ENCODE measurements at regions not wholly inside any gene's neighbourhood (a gene's known extent, or its start where the extent isn't known, plus 50 kb on each side); places are given as distances from the start of the nearest gene placed in this dataset.

DNA sequence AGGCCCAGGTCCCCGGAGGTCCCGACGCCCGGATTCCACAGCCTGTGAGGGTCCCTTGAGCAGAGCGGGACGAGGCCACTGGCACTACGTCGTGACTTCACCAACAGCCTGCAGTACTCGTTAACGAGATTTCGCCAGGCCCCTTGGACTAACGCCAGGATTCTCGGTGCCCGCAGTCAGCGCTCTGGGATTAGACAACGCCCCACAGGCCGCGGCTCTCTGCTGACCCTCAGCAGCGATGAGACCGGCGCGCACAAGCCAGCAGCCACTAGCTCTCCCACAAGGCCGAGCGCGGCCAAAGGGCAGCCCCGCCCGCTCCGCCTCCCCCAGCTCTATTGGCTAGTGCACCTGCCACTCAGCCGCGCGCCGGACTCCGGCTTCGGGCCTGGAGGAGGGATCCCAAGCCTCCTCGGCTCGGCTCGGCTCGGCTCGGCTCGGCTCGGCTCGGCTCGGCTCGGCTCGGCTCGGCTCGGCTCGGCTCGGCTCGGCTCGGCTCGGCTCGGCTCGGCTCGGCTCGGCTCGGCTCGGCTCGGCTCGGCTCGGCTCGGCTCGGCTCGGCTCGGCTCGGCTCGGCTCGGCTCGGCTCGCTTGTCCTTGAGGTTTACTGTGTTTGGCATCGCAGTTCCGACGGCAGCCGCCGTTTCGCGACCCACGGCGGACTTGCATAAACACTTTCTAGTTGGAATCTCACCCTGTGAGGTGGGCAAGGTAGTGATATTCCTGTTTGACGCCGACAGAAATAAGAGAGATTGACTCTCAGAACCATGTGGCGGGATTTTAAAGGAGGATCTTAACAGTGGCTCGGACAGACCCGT, 231.7 kb upstream of the SERP2 start (continued):
- TF ChIP-seq HCFC1 (IDR thresholded peaks at IDR 0.05; ENCODE audit: low read depth, low read length) = no peak
- TF ChIP-seq, protein P1, sequence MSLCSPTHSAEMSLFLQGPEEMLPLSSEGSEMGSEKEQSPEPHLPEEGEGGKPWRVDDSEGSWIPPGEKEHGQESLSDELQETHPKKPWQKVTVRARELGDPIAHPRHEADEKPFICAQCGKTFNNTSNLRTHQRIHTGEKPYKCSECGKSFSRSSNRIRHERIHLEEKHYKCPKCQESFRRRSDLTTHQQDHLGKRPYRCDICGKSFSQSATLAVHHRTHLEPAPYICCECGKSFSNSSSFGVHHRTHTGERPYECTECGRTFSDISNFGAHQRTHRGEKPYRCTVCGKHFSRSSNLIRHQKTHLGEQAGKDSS (CRISPR knock-in tag; IDR thresholded peaks at IDR 0.05; ENCODE audit: borderline replicate concordance, low read depth) = peak; percentile 72
- TF ChIP-seq SIN3A (IDR thresholded peaks at IDR 0.05; ENCODE audit: borderline replicate concordance, low read depth, low read length) = no peak
- TF ChIP-seq, protein P2, sequence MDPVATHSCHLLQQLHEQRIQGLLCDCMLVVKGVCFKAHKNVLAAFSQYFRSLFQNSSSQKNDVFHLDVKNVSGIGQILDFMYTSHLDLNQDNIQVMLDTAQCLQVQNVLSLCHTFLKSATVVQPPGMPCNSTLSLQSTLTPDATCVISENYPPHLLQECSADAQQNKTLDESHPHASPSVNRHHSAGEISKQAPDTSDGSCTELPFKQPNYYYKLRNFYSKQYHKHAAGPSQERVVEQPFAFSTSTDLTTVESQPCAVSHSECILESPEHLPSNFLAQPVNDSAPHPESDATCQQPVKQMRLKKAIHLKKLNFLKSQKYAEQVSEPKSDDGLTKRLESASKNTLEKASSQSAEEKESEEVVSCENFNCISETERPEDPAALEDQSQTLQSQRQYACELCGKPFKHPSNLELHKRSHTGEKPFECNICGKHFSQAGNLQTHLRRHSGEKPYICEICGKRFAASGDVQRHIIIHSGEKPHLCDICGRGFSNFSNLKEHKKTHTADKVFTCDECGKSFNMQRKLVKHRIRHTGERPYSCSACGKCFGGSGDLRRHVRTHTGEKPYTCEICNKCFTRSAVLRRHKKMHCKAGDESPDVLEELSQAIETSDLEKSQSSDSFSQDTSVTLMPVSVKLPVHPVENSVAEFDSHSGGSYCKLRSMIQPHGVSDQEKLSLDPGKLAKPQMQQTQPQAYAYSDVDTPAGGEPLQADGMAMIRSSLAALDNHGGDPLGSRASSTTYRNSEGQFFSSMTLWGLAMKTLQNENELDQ (CRISPR knock-in tag; IDR thresholded peaks at IDR 0.05; ENCODE audit: borderline replicate concordance) = no peak
- 0 out of 2 replicates have a peak, but pooled peaks have one; percentile 31 for TF ChIP-seq STAT5B (CRISPR knock-in tag; IDR thresholded peaks at IDR 0.05)
- no peak for TF ChIP-seq ZFP62 (CRISPR knock-in tag; IDR thresholded peaks at IDR 0.05)
- TF ChIP-seq ZNF7 (CRISPR knock-in tag; IDR thresholded peaks at IDR 0.05) = no peak
- TF ChIP-seq TBX2 (CRISPR knock-in tag; IDR thresholded peaks at IDR 0.05; ENCODE audit: borderline replicate concordance) = peak; percentile 80
- TF ChIP-seq SP2 (CRISPR knock-in tag; IDR thresholded peaks at IDR 0.05) = peak; percentile 99
- no peak for TF ChIP-seq DPF2 (CRISPR knock-in tag; IDR thresholded peaks at IDR 0.05; ENCODE audit: borderline replicate concordance, low read depth)
- TF ChIP-seq, protein P3, sequence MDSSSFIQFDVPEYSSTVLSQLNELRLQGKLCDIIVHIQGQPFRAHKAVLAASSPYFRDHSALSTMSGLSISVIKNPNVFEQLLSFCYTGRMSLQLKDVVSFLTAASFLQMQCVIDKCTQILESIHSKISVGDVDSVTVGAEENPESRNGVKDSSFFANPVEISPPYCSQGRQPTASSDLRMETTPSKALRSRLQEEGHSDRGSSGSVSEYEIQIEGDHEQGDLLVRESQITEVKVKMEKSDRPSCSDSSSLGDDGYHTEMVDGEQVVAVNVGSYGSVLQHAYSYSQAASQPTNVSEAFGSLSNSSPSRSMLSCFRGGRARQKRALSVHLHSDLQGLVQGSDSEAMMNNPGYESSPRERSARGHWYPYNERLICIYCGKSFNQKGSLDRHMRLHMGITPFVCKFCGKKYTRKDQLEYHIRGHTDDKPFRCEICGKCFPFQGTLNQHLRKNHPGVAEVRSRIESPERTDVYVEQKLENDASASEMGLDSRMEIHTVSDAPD (CRISPR knock-in tag; IDR thresholded peaks at IDR 0.05) = no peak
- TF ChIP-seq HNF4G (IDR thresholded peaks at IDR 0.05; ENCODE audit: borderline replicate concordance, low read depth, low read length) = peak; percentile 96
- TF ChIP-seq HNF4G (CRISPR knock-in tag; IDR thresholded peaks at IDR 0.05; ENCODE audit: borderline replicate concordance, low read depth) = peak; percentile 99
- TF ChIP-seq, protein P4, sequence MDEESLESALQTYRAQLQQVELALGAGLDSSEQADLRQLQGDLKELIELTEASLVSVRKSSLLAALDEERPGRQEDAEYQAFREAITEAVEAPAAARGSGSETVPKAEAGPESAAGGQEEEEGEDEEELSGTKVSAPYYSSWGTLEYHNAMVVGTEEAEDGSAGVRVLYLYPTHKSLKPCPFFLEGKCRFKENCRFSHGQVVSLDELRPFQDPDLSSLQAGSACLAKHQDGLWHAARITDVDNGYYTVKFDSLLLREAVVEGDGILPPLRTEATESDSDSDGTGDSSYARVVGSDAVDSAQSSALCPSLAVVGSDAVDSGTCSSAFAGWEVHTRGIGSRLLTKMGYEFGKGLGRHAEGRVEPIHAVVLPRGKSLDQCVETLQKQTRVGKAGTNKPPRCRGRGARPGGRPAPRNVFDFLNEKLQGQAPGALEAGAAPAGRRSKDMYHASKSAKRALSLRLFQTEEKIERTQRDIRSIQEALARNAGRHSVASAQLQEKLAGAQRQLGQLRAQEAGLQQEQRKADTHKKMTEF (CRISPR knock-in tag; IDR thresholded peaks at IDR 0.05) = peak; percentile 83; the same call in 1 of the 2 replicates
- TF ChIP-seq ZNF703 (CRISPR knock-in tag; IDR thresholded peaks at IDR 0.05; ENCODE audit: borderline replicate concordance) = peak; percentile 66; the same call in 1 of the 2 replicates
- TF ChIP-seq ZNF251 (CRISPR knock-in tag; IDR thresholded peaks at IDR 0.05) = no peak
- TF ChIP-seq ZNF543 (CRISPR knock-in tag; IDR thresholded peaks at IDR 0.05) = 0 out of 2 replicates have a peak, but pooled peaks have one; percentile 35
- 0 out of 2 replicates have a peak, but pooled peaks have one; percentile 43 for TF ChIP-seq ARNTL (CRISPR knock-in tag; IDR thresholded peaks at IDR 0.05)
- TF ChIP-seq ZNF274 (CRISPR knock-in tag; IDR thresholded peaks at IDR 0.05) = peak; percentile 90
- no peak for TF ChIP-seq TAF15 (IDR thresholded peaks at IDR 0.05; ENCODE audit: low read depth, low read length, poor library complexity, severe bottlenecking)
- TF ChIP-seq MAFF (IDR thresholded peaks at IDR 0.05; ENCODE audit: low read depth, low read length) = no peak
- TF ChIP-seq, protein P5, sequence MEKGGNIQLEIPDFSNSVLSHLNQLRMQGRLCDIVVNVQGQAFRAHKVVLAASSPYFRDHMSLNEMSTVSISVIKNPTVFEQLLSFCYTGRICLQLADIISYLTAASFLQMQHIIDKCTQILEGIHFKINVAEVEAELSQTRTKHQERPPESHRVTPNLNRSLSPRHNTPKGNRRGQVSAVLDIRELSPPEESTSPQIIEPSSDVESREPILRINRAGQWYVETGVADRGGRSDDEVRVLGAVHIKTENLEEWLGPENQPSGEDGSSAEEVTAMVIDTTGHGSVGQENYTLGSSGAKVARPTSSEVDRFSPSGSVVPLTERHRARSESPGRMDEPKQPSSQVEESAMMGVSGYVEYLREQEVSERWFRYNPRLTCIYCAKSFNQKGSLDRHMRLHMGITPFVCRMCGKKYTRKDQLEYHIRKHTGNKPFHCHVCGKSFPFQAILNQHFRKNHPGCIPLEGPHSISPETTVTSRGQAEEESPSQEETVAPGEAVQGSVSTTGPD (CRISPR knock-in tag; IDR thresholded peaks at IDR 0.05) = no peak
